Endothelial cell of umbilical vein (primary cell): ENCODE measurements at regions not wholly inside any gene's neighbourhood (a gene's known extent, or its start where the extent isn't known, plus 50 kb on each side); places are given as distances from the start of the nearest gene placed in this dataset.

Source experiments
- BruUV-seq: library from RNA; stranded (reverse); fragments of 400-500 nt; replicated peaks from 2 replicates; lab custom pipeline; 2021; lab: Mats Ljungman, UMichigan
- CTCF ChIA-PET: fragments of 300-600, 350-600 bp; sonication (Branson Sonifier 250); formaldehyde crosslinking; loops from one replicate; lab custom pipeline; 2021; ENCODE audit warnings: antibody characterized with exemption, inconsistent platforms; lab: Charles Lee
- POLR2A ChIA-PET: fragments of 300-600, 350-600 bp; sonication (Branson Sonifier 250); formaldehyde crosslinking; loops from one replicate; lab custom pipeline; 2021; ENCODE audit warnings: antibody characterized with exemption, inconsistent platforms; lab: Charles Lee
- DNase-seq: peaks from one replicate; pipeline ENCODE4 v3.0.0-alpha.2; 2011; ENCODE audit warnings: low read depth, low spot score
- FAIRE-seq: peaks from 2 replicates; lab custom pipeline; 2011; peaks lifted over from hg19 to GRCh38; lab: Jason Lieb, UNC
- H2AFZ ChIP-seq: 2 replicates; pipeline ENCODE4 v1.6.0; 2012; ENCODE audit warnings: low read depth, low read length, control low read depth, inconsistent platforms
- H3K27ac ChIP-seq: 2 replicates; pipeline ENCODE4 v1.5.1; 2011; ENCODE audit warnings: low read depth, mild to moderate bottlenecking, control low read depth, low read length, moderate library complexity; ENCODE audit not compliant: insufficient read depth
- H3K27me3 ChIP-seq, 2 experiments: 2 replicates each; pipeline versions ENCODE4 v1.6.0 to v1.6.1; 2011; ENCODE audit warnings: low read length in 2 of 2, mixed read lengths in 1 of 2; ENCODE audit not compliant: control insufficient read depth in 2 of 2, insufficient read depth in 2 of 2
- H3K36me3 ChIP-seq, 2 experiments: 2 replicates in 1 of 2; 3 replicates in 1 of 2; pipeline ENCODE4 v1.5.1; 2011; ENCODE audit warnings: low read length in 2 of 2, mild to moderate bottlenecking in 1 of 2, moderate library complexity in 1 of 2; ENCODE audit not compliant: control insufficient read depth in 2 of 2, insufficient read depth in 2 of 2; ENCODE audit errors: extremely low read depth in 1 of 2
- H3K4me1 ChIP-seq: 3 replicates; pipeline ENCODE4 v1.5.1; 2011; ENCODE audit warnings: mild to moderate bottlenecking, low read length; ENCODE audit not compliant: control insufficient read depth, insufficient read depth; ENCODE audit errors: extremely low read depth
- H3K4me2 ChIP-seq: 2 replicates; pipeline ENCODE4 v1.6.1; 2011; ENCODE audit warnings: low read length, control low read depth, mixed read lengths; ENCODE audit not compliant: insufficient read depth
- H3K4me3 ChIP-seq, 3 experiments: fragments of 200-600 bp in 1 of 3; sonication (generic), shearing (Covaris generic) in 1 of 3; replicated peaks in 1 of 3; 2 replicates each; pipeline ENCODE4 v1.5.1; 2011 to 2016; ENCODE audit warnings: control low read depth in 3 of 3, low read length in 3 of 3, mild to moderate bottlenecking in 2 of 3, inconsistent platforms in 1 of 3, low read depth in 1 of 3, moderate library complexity in 1 of 3; ENCODE audit not compliant: insufficient read depth in 1 of 3
- H3K79me2 ChIP-seq: 2 replicates; pipeline ENCODE4 v1.6.0; 2012; ENCODE audit warnings: low read length, inconsistent platforms; ENCODE audit not compliant: control insufficient read depth, insufficient read depth
- H3K9ac ChIP-seq: replicated peaks from 2 replicates; pipeline ENCODE3; 2011; ENCODE audit warnings: low read length, control low read depth; ENCODE audit not compliant: insufficient read depth; ENCODE audit errors: extremely low read depth
- H3K9me1 ChIP-seq: replicated peaks from 3 replicates; pipeline ENCODE4 v1.6.0; 2011; ENCODE audit warnings: mild to moderate bottlenecking, low read length; ENCODE audit not compliant: control insufficient read depth, insufficient read depth; ENCODE audit errors: extremely low read depth
- H3K9me3 ChIP-seq: replicated peaks from 2 replicates; pipeline ENCODE4 v1.5.1; 2012; ENCODE audit warnings: low read length, inconsistent platforms; ENCODE audit not compliant: control insufficient read depth, insufficient read depth
- H4K20me1 ChIP-seq: replicated peaks from 2 replicates; pipeline ENCODE3; 2011; ENCODE audit warnings: mild to moderate bottlenecking, low read length; ENCODE audit not compliant: control insufficient read depth, insufficient read depth; ENCODE audit errors: extremely low read depth
- EZH2 ChIP-seq: IDR thresholded peaks from 2 replicates; pipeline ENCODE4 v1.6.1; 2012; ENCODE audit warnings: borderline replicate concordance, low read depth, mild to moderate bottlenecking, moderate library complexity, low read length, inconsistent platforms; ENCODE audit not compliant: severe bottlenecking
- FOS ChIP-seq: IDR thresholded peaks from 2 replicates; pipeline ENCODE4 v1.6.1; 2011; ENCODE audit warnings: mild to moderate bottlenecking, low read length, moderate library complexity, borderline replicate concordance; ENCODE audit not compliant: insufficient read depth
- GATA2 ChIP-seq: IDR thresholded peaks from 2 replicates; pipeline ENCODE4 v1.7.0; 2011; ENCODE audit warnings: low read depth, mild to moderate bottlenecking, moderate library complexity, mixed read lengths, low read length; ENCODE audit not compliant: insufficient read length, insufficient read depth
- JUN ChIP-seq: IDR thresholded peaks from 2 replicates; pipeline ENCODE4 v1.6.1; 2011; ENCODE audit warnings: borderline replicate concordance, low read depth; ENCODE audit not compliant: insufficient read length, insufficient read depth
- MYC ChIP-seq: IDR thresholded peaks from one replicate; pipeline ENCODE4 v1.6.1; 2011; ENCODE audit warnings: mild to moderate bottlenecking, low read depth, low read length
- POLR2A ChIP-seq: IDR thresholded peaks from 2 replicates; pipeline ENCODE4 v1.6.1; 2012; ENCODE audit warnings: low read depth, mild to moderate bottlenecking, control low read depth, low read length
- POLR2AphosphoS5 ChIP-seq: IDR thresholded peaks from 2 replicates; pipeline ENCODE4 v1.6.1; 2012; ENCODE audit warnings: low read depth, mild to moderate bottlenecking, control low read depth, low read length, moderate library complexity; ENCODE audit not compliant: insufficient read depth
- dilution Hi-C: fragments of 300-500 bp; cut with MboI; formaldehyde crosslinking; loops from one replicate; pipeline ENCODE4 v1.15.0; 2019; ENCODE audit warnings: low sequenced_read_pairs; ENCODE audit not compliant: extremely low pct_ligation_motif_present
- intact Hi-C: fragments of 100-400 bp; cut with micrococcal nuclease; formaldehyde crosslinking; loops from one replicate; pipeline ENCODE4 v1.10.0; 2022
- TF ChIP-seq, protein P1 (sequence below), 2 donors: IDR thresholded peaks; 1 replicate in 1 of 2; 2 replicates in 1 of 2; pipeline ENCODE4 v1.5.1; 2011; ENCODE audit warnings: low read length in 2 of 2, mild to moderate bottlenecking in 2 of 2, moderate library complexity in 2 of 2, control low read depth in 1 of 2, inconsistent platforms in 1 of 2, low read depth in 1 of 2; ENCODE audit not compliant: insufficient read depth in 1 of 2; ENCODE audit errors: extremely low read depth in 1 of 2
- TF ChIP-seq, protein P2 (sequence below): IDR thresholded peaks from 2 replicates; pipeline ENCODE4 v1.6.1; 2011; ENCODE audit not compliant: insufficient read depth, insufficient read length

- no peak for FAIRE-seq
- peaks cover 7% of the 10 kb centered on the region for H3K9me3 ChIP-seq
Observed at GRCh38 chr10:107487284-107487683, 322.8 kb upstream of the SORCS1 start.

More at GRCh38 chr10:107487284-107487683, 322.8 kb upstream of the SORCS1 start:
- H2AFZ ChIP-seq: no peak overlapping the region
- H4K20me1 ChIP-seq: no peaks in the 10 kb centered on the region
- no peak for TF ChIP-seq FOS
- TF ChIP-seq, protein P1, sequence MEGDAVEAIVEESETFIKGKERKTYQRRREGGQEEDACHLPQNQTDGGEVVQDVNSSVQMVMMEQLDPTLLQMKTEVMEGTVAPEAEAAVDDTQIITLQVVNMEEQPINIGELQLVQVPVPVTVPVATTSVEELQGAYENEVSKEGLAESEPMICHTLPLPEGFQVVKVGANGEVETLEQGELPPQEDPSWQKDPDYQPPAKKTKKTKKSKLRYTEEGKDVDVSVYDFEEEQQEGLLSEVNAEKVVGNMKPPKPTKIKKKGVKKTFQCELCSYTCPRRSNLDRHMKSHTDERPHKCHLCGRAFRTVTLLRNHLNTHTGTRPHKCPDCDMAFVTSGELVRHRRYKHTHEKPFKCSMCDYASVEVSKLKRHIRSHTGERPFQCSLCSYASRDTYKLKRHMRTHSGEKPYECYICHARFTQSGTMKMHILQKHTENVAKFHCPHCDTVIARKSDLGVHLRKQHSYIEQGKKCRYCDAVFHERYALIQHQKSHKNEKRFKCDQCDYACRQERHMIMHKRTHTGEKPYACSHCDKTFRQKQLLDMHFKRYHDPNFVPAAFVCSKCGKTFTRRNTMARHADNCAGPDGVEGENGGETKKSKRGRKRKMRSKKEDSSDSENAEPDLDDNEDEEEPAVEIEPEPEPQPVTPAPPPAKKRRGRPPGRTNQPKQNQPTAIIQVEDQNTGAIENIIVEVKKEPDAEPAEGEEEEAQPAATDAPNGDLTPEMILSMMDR (IDR thresholded peaks at IDR 0.05; ENCODE audit: extremely low read depth in 1 of 2, insufficient read depth in 1 of 2, low read depth in 1 of 2, low read length in 2 of 2): no peak
- TF ChIP-seq MYC: no peak
- no peak for TF ChIP-seq GATA2
- no peak for TF ChIP-seq JUN
- no peak for TF ChIP-seq POLR2A
- TF ChIP-seq, protein P2, sequence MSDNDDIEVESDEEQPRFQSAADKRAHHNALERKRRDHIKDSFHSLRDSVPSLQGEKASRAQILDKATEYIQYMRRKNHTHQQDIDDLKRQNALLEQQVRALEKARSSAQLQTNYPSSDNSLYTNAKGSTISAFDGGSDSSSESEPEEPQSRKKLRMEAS: no peak
- no peak for TF ChIP-seq EZH2
- no peak for TF ChIP-seq POLR2AphosphoS5
- intact Hi-C loops: no loop called here
- H3K36me3 ChIP-seq: no peaks in the 10 kb centered on the region
- no peaks in the 10 kb centered on the region for H3K27me3 ChIP-seq
- no peak for DNase-seq
- no peak overlapping the region for H3K9ac ChIP-seq
- dilution Hi-C loops: no loop called here
- BruUV-seq: no TSS peak
- H3K4me3 ChIP-seq: no peak overlapping the region
- H3K27ac ChIP-seq: no peak overlapping the region
- no peaks in the 10 kb centered on the region for H3K79me2 ChIP-seq
- CTCF ChIA-PET: no interaction called here
- no peaks in the 10 kb centered on the region for H3K4me1 ChIP-seq
- H3K4me2 ChIP-seq: no peak overlapping the region
- no peaks in the 10 kb centered on the region for H3K9me1 ChIP-seq
- POLR2A ChIA-PET: no interaction called here
